MM.1S (cell line): ENCODE measurements at regions not wholly inside any gene's neighbourhood (a gene's known extent, or its start where the extent isn't known, plus 50 kb on each side); places are given as distances from the start of the nearest gene placed in this dataset.

Experiments used
- DNase-seq: peaks from one replicate; pipeline ENCODE4 v3.0.0-alpha.2; 2015
- H2AFZ ChIP-seq: fragments of 300-600 bp; sonication (generic); 2 replicates; pipeline ENCODE4 v1.6.0; 2016; ENCODE audit warnings: antibody characterized with exemption, low read length
- H3F3A ChIP-seq: fragments of 300-600 bp; sonication (generic); 2 replicates; pipeline ENCODE4 v1.6.1; 2016; ENCODE audit warnings: mild to moderate bottlenecking, antibody characterized with exemption, low read length, moderate library complexity, mixed read lengths; ENCODE audit not compliant: insufficient read depth
- H3K27ac ChIP-seq: fragments of 300-600 bp; sonication (generic); 2 replicates; pipeline ENCODE4 v1.5.1; 2016; ENCODE audit warnings: mild to moderate bottlenecking, low read length
- H3K27me3 ChIP-seq: fragments of 300-600 bp; sonication (generic); replicated peaks from 2 replicates; pipeline ENCODE4 v1.6.0; 2016; ENCODE audit warnings: low read length; ENCODE audit not compliant: insufficient read depth
- H3K36me3 ChIP-seq: fragments of 300-600 bp; sonication (generic); replicated peaks from 2 replicates; pipeline ENCODE4 v1.6.1; 2016; ENCODE audit warnings: mild to moderate bottlenecking, low read length, mixed read lengths; ENCODE audit not compliant: insufficient read depth
- H3K4me1 ChIP-seq: fragments of 300-600 bp; sonication (generic); 2 replicates; pipeline ENCODE4 v1.6.1; 2016; ENCODE audit warnings: low read length, mixed read lengths
- H3K4me2 ChIP-seq: fragments of 300-600 bp; sonication (generic); 2 replicates; pipeline ENCODE4 v1.6.0; 2016; ENCODE audit warnings: low read depth, low read length
- H3K4me3 ChIP-seq: fragments of 300-600 bp; sonication (generic); 2 replicates; pipeline ENCODE4 v1.5.1; 2016; ENCODE audit warnings: low read length, mixed read lengths
- H3K79me2 ChIP-seq: fragments of 300-600 bp; sonication (generic); 2 replicates; pipeline ENCODE4 v1.6.1; 2016; ENCODE audit warnings: mixed run types, low read length, mixed read lengths
- H3K9ac ChIP-seq: fragments of 300-600 bp; sonication (generic); 2 replicates; pipeline ENCODE4 v1.6.1; 2016; ENCODE audit warnings: low read length, mixed read lengths
- H3K9me2 ChIP-seq: fragments of 300-600 bp; sonication (generic); replicated peaks from 2 replicates; pipeline ENCODE4 v1.6.1; 2016; ENCODE audit warnings: mild to moderate bottlenecking, low read length, mixed read lengths; ENCODE audit not compliant: insufficient read depth
- H3K9me3 ChIP-seq: fragments of 300-600 bp; sonication (generic); replicated peaks from 2 replicates; pipeline ENCODE4 v1.6.1; 2016; ENCODE audit warnings: mild to moderate bottlenecking, low read length, mixed read lengths; ENCODE audit not compliant: insufficient read depth
- H4K20me1 ChIP-seq: fragments of 300-600 bp; sonication (generic); 2 replicates; pipeline ENCODE4 v1.6.1; 2016; ENCODE audit warnings: mild to moderate bottlenecking, low read length, moderate library complexity, mixed read lengths; ENCODE audit not compliant: insufficient read depth
- EZH2 ChIP-seq: fragments of 300-600 bp; sonication (generic); optimal IDR thresholded peaks from 2 replicates; pipeline ENCODE3; 2017; ENCODE audit warnings: low read depth, mild to moderate bottlenecking, antibody characterized with exemption, low read length, mixed read lengths
- EZH2phosphoT487 ChIP-seq: fragments of 300-600 bp; sonication (generic); IDR thresholded peaks from 2 replicates; pipeline ENCODE4 v1.6.1; 2018; ENCODE audit warnings: antibody characterized with exemption, low read length
- TF ChIP-seq, protein P1 (sequence below): fragments of 300-600 bp; sonication (generic); IDR thresholded peaks from 2 replicates; pipeline ENCODE4 v1.5.1; 2016; ENCODE audit warnings: antibody characterized with exemption, low read length, mixed read lengths

DNA sequence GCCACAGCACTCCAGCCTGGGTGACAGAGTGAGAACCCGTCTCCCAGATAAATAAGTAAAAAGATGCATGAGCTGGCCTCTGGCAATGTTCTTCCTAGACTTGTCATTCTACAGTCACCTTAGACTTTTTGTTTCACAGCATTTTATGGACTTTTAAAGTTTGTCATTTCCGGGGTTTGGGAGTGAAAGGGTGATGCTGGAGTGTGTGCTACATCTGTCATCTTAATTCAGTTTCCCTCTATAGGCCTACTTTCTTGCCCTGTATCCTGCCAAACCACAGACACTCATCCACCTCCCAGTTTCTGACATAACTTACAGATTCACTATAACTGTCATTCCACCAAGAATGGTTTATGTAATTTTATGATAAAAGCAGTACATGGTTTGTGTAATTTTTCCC lies 166.7 kb upstream of the PARP11 start:
- no peak for DNase-seq
- Histone ChIP-seq H3K9me2 (no peaks in the 10 kb centered on the region), H2AFZ (no peak overlapping the region), H3K9ac (no peak overlapping the region), H3F3A (no peaks in the 10 kb centered on the region), H3K4me2 (no peak overlapping the region), H3K9me3 (no peaks in the 10 kb centered on the region), H3K79me2 (no peaks in the 10 kb centered on the region), H3K27ac (no peak overlapping the region), H3K4me3 (no peak overlapping the region), H3K4me1 (no peaks in the 10 kb centered on the region), H3K27me3 (no peaks in the 10 kb centered on the region), H3K36me3 (no peaks in the 10 kb centered on the region), H4K20me1 (no peaks in the 10 kb centered on the region)
- TF ChIP-seq EZH2 = no peak
- no peak for TF ChIP-seq EZH2phosphoT487
- TF ChIP-seq, protein P1, sequence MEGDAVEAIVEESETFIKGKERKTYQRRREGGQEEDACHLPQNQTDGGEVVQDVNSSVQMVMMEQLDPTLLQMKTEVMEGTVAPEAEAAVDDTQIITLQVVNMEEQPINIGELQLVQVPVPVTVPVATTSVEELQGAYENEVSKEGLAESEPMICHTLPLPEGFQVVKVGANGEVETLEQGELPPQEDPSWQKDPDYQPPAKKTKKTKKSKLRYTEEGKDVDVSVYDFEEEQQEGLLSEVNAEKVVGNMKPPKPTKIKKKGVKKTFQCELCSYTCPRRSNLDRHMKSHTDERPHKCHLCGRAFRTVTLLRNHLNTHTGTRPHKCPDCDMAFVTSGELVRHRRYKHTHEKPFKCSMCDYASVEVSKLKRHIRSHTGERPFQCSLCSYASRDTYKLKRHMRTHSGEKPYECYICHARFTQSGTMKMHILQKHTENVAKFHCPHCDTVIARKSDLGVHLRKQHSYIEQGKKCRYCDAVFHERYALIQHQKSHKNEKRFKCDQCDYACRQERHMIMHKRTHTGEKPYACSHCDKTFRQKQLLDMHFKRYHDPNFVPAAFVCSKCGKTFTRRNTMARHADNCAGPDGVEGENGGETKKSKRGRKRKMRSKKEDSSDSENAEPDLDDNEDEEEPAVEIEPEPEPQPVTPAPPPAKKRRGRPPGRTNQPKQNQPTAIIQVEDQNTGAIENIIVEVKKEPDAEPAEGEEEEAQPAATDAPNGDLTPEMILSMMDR = no peak

DNA sequence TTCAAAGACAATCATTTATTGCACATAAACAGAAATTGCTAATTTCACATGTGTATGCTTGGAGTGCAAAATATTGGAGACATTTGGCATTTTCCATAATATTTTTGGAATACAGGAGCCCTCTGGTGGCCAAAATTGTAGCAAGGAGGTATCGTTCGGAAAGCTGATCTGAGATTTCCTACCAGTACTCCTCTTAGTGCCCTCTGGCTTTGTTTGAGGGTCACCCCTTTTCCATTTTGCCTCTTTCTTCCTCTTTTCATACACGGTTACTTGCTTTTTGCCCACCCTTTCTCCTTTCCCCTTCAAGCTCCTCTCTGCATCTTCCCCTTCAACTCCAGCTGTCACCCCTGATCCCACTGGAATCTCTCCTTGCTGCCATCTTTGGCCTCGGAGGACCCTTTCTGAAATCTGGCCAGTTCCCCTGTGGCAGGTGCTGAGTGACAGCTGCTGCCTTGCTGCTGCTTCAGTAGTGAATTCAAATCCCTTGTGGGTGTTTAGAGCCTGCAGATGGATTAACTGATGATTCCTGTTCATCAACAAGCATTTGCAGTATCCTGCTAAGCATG lies 164.6 kb upstream of the PARP11 start:
- TF ChIP-seq EZH2 = no peak
- TF ChIP-seq, protein P1 = peak; percentile 34
- H3F3A ChIP-seq = no peaks in the 10 kb centered on the region
- no peak overlapping the region for H2AFZ ChIP-seq
- no peaks in the 10 kb centered on the region for H3K36me3 ChIP-seq
- no peak for DNase-seq
- H3K79me2 ChIP-seq = no peaks in the 10 kb centered on the region
- no peak overlapping the region for H3K9ac ChIP-seq
- H3K4me2 ChIP-seq = no peak overlapping the region
- H4K20me1 ChIP-seq = no peaks in the 10 kb centered on the region
- no peaks in the 10 kb centered on the region for H3K4me1 ChIP-seq
- no peaks in the 10 kb centered on the region for H3K9me3 ChIP-seq
- H3K4me3 ChIP-seq = no peak overlapping the region
- no peaks in the 10 kb centered on the region for H3K27me3 ChIP-seq
- H3K27ac ChIP-seq = no peak overlapping the region
- no peaks in the 10 kb centered on the region for H3K9me2 ChIP-seq

DNA sequence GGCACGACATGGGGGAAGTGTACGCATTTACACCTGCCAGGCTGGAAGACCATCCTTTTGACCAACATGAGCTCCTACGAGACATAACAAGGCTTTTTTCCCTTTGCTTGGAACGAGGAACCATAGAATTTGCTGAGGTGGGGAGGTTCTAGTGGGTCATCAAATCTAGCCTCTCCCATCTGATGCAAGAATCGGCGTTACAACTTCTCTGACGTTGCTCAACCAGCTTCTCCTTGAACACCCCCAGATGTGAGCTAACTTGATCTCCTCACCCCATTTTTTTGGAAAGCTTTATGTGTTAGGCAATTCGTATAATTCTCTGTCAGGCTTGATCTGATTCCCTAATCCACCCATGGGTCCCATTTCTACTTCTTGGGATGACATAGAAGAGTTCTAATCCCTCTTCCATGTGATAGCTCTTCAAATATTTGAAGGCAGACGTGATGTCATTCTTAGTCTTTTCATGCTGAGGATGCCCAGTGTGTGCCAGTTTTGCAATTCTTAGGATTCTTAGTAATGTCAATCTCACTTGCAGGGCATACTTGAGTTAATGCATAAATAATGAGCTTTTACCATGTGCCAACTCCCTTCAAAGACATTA lies 163.6 kb upstream of the PARP11 start:
- H2AFZ ChIP-seq = no peak overlapping the region

More for the DNA sequence above, 163.6 kb upstream of the PARP11 start:
- Histone ChIP-seq H3K36me3 (no peaks in the 10 kb centered on the region), H3K9ac (no peak overlapping the region), H3K27me3 (no peaks in the 10 kb centered on the region), H3K27ac (no peak overlapping the region), H3K4me1 (no peaks in the 10 kb centered on the region), H3K4me2 (no peak overlapping the region), H3F3A (no peaks in the 10 kb centered on the region), H3K79me2 (no peaks in the 10 kb centered on the region), H3K9me2 (no peaks in the 10 kb centered on the region), H4K20me1 (no peaks in the 10 kb centered on the region), H3K9me3 (no peaks in the 10 kb centered on the region), H3K4me3 (no peak overlapping the region)
- TF ChIP-seq EZH2phosphoT487 (no peak), EZH2 (no peak)
- TF ChIP-seq, protein P1 = no peak
- DNase-seq = no peak
